Osteoblast (primary cell): ENCODE measurements at regions not wholly inside any gene's neighbourhood (a gene's known extent, or its start where the extent isn't known, plus 50 kb on each side); places are given as distances from the start of the nearest gene placed in this dataset.

Experiments
- DNase-seq: peaks from one replicate; pipeline ENCODE4 v3.0.0; 2011; ENCODE audit warnings: low spot score, mixed read lengths; ENCODE audit not compliant: insufficient read length; ENCODE audit errors: missing footprints
- H2AFZ ChIP-seq: 2 replicates; pipeline ENCODE4 v1.6.0; 2011; ENCODE audit warnings: mild to moderate bottlenecking, low read length
- H3K27ac ChIP-seq: 2 replicates; pipeline ENCODE4 v1.5.1; 2011; ENCODE audit warnings: mild to moderate bottlenecking, low read depth, low read length, moderate library complexity
- H3K27me3 ChIP-seq: 2 replicates; pipeline ENCODE4 v1.6.0; 2012; ENCODE audit warnings: mild to moderate bottlenecking, control low read depth, inconsistent platforms, low read length, moderate library complexity; ENCODE audit not compliant: insufficient read depth
- H3K36me3 ChIP-seq: 2 replicates; pipeline ENCODE4 v1.5.1; 2011; ENCODE audit warnings: mild to moderate bottlenecking, low read length, control low read depth, moderate library complexity; ENCODE audit not compliant: insufficient read depth
- H3K4me1 ChIP-seq: 2 replicates; pipeline ENCODE4 v1.5.1; 2011; ENCODE audit warnings: mild to moderate bottlenecking, low read length, control low read depth, moderate library complexity; ENCODE audit not compliant: insufficient read depth
- H3K4me2 ChIP-seq: 2 replicates; pipeline ENCODE4 v1.6.0; 2011; ENCODE audit warnings: mild to moderate bottlenecking, low read length; ENCODE audit not compliant: insufficient read depth
- H3K4me3 ChIP-seq: fragments of 200-600 bp; sonication (generic); 3 replicates; pipeline ENCODE4 v1.5.1; 2012; ENCODE audit warnings: mild to moderate bottlenecking, low read length, inconsistent platforms; ENCODE audit not compliant: insufficient read depth
- H3K79me2 ChIP-seq: 2 replicates; pipeline ENCODE4 v1.6.0; 2012; ENCODE audit warnings: mild to moderate bottlenecking, low read length, control low read depth, inconsistent platforms; ENCODE audit not compliant: insufficient read depth
- H3K9me3 ChIP-seq: 2 replicates; pipeline ENCODE4 v1.5.1; 2011; ENCODE audit warnings: low read depth, low read length, control low read depth
- H4K20me1 ChIP-seq: 2 replicates; pipeline ENCODE4 v1.6.0; 2012; ENCODE audit warnings: mild to moderate bottlenecking, low read length, control low read depth; ENCODE audit not compliant: insufficient read depth
- TF ChIP-seq, protein P1 (sequence below): IDR thresholded peaks from 2 replicates; pipeline ENCODE4 v1.5.1; 2011; ENCODE audit warnings: mild to moderate bottlenecking, low read depth, low read length, moderate library complexity; ENCODE audit errors: extremely low read depth

DNA sequence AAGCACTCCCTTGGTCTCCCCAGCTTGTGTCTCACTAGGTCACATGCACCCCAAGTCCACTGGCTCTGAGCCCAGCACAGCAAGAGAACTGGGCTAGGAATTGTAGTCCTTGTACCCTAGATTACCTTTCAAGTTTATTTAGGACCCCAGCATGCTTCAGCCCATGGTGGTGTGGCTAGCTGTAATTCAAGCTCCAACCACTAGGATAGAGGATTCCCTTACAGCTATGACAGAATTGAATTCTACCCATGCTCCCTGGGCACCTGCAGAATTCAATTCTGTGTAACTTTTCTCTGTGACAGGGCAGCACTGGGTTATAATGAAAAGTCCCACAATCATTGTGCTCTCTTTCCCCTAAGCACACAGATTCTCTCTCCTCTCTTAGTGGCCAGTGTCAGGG lies 253.8 kb upstream of the DMD start:
- H3K4me1 ChIP-seq, result no peaks in the 10 kb centered on the region
- no peak for DNase-seq

DNA sequence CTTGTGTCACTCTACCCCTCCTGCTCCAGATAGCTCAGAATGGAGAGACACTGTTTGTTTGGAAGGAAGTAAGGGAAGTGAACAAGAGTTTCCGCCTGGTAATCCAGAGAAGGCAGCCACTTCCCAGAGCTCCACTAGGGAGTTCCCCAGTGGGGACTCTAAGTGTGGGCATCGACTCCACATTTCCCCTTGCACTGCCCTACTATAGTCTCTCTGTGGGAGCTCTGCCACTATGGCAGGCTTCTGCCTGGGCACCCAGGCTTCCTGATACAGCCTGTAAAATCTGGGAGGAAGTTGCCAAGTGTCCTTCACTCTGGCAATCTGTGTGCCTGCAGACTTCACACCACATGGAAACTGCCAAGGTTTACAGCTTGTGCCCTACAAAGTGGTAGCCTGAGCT lies 245.8 kb upstream of the DMD start:
- DNase-seq, result no peak
- Histone ChIP-seq H3K4me2 (no peak overlapping the region), H3K36me3 (no peaks in the 10 kb centered on the region), H2AFZ (no peak overlapping the region), H3K4me1 (no peaks in the 10 kb centered on the region), H3K79me2 (no peaks in the 10 kb centered on the region), H3K27me3 (no peaks in the 10 kb centered on the region), H3K27ac (no peak overlapping the region), H3K9me3 (no peaks in the 10 kb centered on the region), H3K4me3 (no peak overlapping the region), H4K20me1 (no peaks in the 10 kb centered on the region)
- TF ChIP-seq, protein P1, sequence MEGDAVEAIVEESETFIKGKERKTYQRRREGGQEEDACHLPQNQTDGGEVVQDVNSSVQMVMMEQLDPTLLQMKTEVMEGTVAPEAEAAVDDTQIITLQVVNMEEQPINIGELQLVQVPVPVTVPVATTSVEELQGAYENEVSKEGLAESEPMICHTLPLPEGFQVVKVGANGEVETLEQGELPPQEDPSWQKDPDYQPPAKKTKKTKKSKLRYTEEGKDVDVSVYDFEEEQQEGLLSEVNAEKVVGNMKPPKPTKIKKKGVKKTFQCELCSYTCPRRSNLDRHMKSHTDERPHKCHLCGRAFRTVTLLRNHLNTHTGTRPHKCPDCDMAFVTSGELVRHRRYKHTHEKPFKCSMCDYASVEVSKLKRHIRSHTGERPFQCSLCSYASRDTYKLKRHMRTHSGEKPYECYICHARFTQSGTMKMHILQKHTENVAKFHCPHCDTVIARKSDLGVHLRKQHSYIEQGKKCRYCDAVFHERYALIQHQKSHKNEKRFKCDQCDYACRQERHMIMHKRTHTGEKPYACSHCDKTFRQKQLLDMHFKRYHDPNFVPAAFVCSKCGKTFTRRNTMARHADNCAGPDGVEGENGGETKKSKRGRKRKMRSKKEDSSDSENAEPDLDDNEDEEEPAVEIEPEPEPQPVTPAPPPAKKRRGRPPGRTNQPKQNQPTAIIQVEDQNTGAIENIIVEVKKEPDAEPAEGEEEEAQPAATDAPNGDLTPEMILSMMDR, result no peak

More for the DNA sequence above, 253.8 kb upstream of the DMD start:
- Histone ChIP-seq H3K36me3 (no peaks in the 10 kb centered on the region), H4K20me1 (no peaks in the 10 kb centered on the region), H3K9me3 (no peaks in the 10 kb centered on the region), H3K79me2 (no peaks in the 10 kb centered on the region), H3K27me3 (no peaks in the 10 kb centered on the region), H2AFZ (no peak overlapping the region), H3K4me3 (no peak overlapping the region), H3K4me2 (no peak overlapping the region), H3K27ac (no peak overlapping the region)
- TF ChIP-seq, protein P1, result no peak

DNA sequence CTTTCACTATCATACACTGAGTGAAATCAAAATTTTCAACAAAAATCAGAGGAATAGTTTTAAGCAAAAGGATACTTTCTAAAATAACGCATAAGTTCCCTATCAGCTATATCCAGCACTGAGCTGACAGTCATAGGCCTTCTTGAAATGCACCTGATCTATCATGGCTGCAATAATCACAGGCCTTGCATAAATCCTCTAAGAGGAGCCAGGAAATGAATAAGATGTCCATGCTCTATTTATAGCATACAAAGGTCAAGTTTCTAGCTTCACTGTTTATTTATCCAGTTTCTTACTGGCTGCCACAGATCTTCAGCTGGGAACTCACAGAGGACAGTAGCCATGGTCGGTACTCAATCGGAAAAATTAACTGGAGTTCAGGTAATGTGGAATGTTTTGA lies 235.9 kb upstream of the DMD start:
- Histone ChIP-seq H4K20me1 (no peaks in the 10 kb centered on the region), H3K27me3 (no peaks in the 10 kb centered on the region), H3K4me2 (no peak overlapping the region), H3K36me3 (no peaks in the 10 kb centered on the region), H3K4me1 (no peaks in the 10 kb centered on the region), H2AFZ (no peak overlapping the region), H3K27ac (no peak overlapping the region), H3K4me3 (no peak overlapping the region), H3K79me2 (no peaks in the 10 kb centered on the region), H3K9me3 (no peaks in the 10 kb centered on the region)
- TF ChIP-seq, protein P1, result no peak
- no peak for DNase-seq

DNA sequence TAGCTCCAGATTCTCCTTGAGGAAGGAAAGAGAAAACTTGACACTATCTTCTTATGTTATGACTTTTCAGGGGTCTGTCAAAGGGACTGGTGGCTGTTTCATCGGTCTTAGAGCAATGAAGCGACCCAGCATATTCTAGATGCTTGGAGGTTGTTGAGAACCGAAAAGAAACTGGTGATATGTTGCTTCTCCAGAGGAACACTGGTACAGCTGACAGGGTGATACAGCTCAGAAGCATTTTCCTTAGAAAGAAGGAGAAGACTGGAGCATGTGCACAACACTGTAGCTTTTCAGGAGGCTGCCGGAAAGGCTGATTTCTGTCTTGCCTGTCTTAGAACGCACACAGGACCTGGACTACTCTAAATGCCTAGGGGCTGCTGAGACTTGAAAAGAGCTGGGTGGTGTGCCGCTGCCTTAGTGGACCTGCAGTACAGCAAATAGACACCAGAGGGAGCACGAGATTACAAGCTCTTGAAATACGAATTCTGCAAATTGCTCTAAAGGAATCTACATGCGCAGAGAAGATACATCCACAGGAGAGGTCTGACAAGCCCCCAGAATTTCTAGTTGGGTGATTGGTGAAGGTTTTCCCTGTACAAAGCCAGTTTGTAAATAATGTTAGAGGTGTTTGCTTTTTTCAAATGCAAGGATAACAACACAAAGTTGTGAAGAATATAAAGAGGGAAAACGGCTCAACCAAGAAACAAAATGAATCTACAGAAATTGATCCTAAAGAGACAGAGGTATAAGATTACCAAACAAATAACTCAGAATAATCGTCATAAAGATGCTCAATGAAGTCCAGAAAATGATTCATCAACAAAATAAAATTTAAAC lies 223.1 kb upstream of the DMD start:
- H3K4me2 ChIP-seq, result no peak overlapping the region

More for the DNA sequence above, 223.1 kb upstream of the DMD start:
- TF ChIP-seq, protein P1, result peak; percentile 67
- Histone ChIP-seq H3K36me3 (no peaks in the 10 kb centered on the region), H3K9me3 (no peaks in the 10 kb centered on the region), H3K27me3 (no peaks in the 10 kb centered on the region), H2AFZ (no peak overlapping the region), H3K79me2 (no peaks in the 10 kb centered on the region), H3K4me1 (no peaks in the 10 kb centered on the region), H3K27ac (no peak overlapping the region), H3K4me3 (no peak overlapping the region), H4K20me1 (no peaks in the 10 kb centered on the region)
- no peak for DNase-seq
